ENCODE measurements at regions not wholly inside any gene's neighbourhood (a gene's known extent, or its start where the extent isn't known, plus 50 kb on each side); places are given as distances from the start of the nearest gene placed in this dataset.

DNA sequence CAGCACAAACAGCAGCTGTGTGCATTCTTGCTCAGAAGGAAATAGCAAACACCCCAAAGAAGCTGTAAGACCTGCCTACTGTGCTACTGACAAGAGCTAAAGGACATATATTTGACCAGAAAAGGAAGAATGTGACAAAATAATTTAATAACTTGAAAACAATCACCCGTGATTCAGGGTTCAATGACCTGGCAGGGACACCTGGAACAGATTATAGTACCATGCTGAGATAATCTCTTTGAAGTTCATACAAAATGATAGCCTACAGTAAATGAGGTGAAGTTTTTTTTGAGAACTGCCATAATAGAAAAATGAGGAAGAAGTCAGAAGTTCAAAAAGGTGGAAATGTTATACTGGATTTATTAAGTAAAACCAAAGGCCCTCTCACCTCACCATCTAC, 324.8 kb upstream of the GULP1 start:
- no peaks in the 10 kb centered on the region for H3K27me3 Mint-ChIP-seq
- peaks cover 9% of the 10 kb centered on the region for H3K4me1 Mint-ChIP-seq (ENCODE audit: unreplicated experiment)
- DNase-seq (ENCODE audit: extremely low spot score, unreplicated experiment): no peak
- no peak overlapping the region for H3K4me3 Mint-ChIP-seq
- no peak overlapping the region for H3K27ac Mint-ChIP-seq
- TF ChIP-seq, protein P1, sequence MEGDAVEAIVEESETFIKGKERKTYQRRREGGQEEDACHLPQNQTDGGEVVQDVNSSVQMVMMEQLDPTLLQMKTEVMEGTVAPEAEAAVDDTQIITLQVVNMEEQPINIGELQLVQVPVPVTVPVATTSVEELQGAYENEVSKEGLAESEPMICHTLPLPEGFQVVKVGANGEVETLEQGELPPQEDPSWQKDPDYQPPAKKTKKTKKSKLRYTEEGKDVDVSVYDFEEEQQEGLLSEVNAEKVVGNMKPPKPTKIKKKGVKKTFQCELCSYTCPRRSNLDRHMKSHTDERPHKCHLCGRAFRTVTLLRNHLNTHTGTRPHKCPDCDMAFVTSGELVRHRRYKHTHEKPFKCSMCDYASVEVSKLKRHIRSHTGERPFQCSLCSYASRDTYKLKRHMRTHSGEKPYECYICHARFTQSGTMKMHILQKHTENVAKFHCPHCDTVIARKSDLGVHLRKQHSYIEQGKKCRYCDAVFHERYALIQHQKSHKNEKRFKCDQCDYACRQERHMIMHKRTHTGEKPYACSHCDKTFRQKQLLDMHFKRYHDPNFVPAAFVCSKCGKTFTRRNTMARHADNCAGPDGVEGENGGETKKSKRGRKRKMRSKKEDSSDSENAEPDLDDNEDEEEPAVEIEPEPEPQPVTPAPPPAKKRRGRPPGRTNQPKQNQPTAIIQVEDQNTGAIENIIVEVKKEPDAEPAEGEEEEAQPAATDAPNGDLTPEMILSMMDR (conservative IDR thresholded peaks at IDR 0.05): no peak
- no peaks in the 10 kb centered on the region for H3K36me3 Mint-ChIP-seq
- no peaks in the 10 kb centered on the region for H3K9me3 Mint-ChIP-seq

DNA sequence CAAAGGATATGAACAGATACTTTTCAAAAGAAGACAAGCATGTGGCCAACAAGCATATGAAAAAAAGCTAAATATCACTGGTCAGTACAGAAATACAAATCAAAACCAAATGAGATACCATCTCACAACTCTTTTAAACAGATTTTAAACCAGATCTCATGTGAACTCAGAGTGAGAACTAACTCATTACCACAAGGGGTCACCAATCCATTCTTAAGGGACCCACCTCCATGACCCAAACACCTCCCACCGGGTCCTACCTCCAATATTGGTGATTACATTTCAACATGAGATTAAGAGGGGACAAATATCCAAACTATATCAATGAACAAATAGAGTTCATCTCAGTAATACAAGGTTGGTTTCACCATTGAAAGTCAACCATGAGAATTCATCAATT, 319.8 kb upstream of the GULP1 start:
- H3K9me3 Mint-ChIP-seq: peaks cover 4% of the 10 kb centered on the region
- no peaks in the 10 kb centered on the region for H3K27me3 Mint-ChIP-seq
- no peak overlapping the region for H3K4me3 Mint-ChIP-seq
- H3K36me3 Mint-ChIP-seq: no peaks in the 10 kb centered on the region
- H3K27ac Mint-ChIP-seq: no peak overlapping the region
- H3K4me1 Mint-ChIP-seq (ENCODE audit: unreplicated experiment): peaks cover 12% of the 10 kb centered on the region
- DNase-seq (ENCODE audit: extremely low spot score, unreplicated experiment): no peak
- TF ChIP-seq, protein P1 (conservative IDR thresholded peaks at IDR 0.05): no peak

DNA sequence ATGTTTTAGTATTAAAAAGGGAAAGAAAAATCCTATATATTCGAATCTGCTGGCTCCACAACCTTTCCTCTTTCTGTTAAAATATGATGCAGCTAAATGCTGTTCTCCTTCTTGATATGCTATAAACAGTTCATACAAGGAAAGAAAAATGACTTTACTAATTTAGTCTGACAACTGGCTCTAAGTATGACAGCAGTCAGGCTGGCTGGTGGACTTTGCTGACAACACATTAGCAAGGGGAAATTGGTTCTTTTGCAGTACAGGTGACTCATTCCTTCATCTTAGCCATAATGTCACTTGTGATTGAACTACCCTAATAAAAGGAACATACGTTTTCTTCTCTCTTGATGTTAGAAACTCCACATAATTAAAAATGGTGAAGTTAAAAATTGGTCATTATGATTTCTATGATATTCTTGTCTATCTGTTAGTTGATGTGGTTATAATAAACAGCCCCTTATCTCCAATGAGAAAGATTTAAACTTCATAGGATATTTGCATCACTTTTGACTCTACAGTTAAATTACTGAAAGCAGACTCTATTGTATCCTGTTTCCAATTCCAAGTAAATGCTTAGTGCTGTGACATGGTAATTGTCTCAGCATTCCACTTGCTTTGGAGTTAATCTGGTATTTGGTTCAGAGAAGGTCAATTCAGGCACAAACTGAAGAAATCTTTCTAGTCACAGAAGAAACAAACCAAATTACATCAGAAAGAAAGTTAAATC, 315.3 kb upstream of the GULP1 start:
- TF ChIP-seq, protein P1 (conservative IDR thresholded peaks at IDR 0.05): no peak
- no peak overlapping the region for H3K27ac Mint-ChIP-seq
- peaks cover 6% of the 10 kb centered on the region for H3K4me1 Mint-ChIP-seq (ENCODE audit: unreplicated experiment)

DNA sequence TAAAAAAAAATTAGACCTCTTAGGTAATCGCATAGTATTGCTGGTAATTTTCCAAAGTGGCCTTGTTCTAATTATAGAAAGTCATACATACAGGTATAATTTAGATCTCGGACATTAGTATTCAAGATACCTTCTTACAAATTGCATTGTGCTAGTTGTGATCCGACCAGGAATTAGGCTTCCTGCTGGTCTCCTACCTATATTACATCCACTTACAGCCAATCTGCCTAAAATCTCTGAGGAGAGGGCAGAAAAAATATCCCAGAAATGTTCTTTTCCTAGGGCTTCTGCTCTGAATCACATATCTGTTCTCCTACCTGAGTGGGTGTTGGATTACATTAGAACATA, 314.7 kb upstream of the GULP1 start:
- TF ChIP-seq, protein P1 (conservative IDR thresholded peaks at IDR 0.05): no peak
- no peak overlapping the region for H3K27ac Mint-ChIP-seq
- H3K9me3 Mint-ChIP-seq: peaks cover 4% of the 10 kb centered on the region
- H3K4me3 Mint-ChIP-seq: no peak overlapping the region
- no peak for DNase-seq (ENCODE audit: extremely low spot score, unreplicated experiment)
- H3K36me3 Mint-ChIP-seq: no peaks in the 10 kb centered on the region
- H3K27me3 Mint-ChIP-seq: no peaks in the 10 kb centered on the region
- peaks cover 6% of the 10 kb centered on the region for H3K4me1 Mint-ChIP-seq (ENCODE audit: unreplicated experiment)

More for the DNA sequence above, 315.3 kb upstream of the GULP1 start:
- H3K27me3 Mint-ChIP-seq: no peaks in the 10 kb centered on the region
- H3K36me3 Mint-ChIP-seq: no peaks in the 10 kb centered on the region
- DNase-seq (ENCODE audit: extremely low spot score, unreplicated experiment): no peak
- peaks cover 4% of the 10 kb centered on the region for H3K9me3 Mint-ChIP-seq
- H3K4me3 Mint-ChIP-seq: no peak overlapping the region

DNA sequence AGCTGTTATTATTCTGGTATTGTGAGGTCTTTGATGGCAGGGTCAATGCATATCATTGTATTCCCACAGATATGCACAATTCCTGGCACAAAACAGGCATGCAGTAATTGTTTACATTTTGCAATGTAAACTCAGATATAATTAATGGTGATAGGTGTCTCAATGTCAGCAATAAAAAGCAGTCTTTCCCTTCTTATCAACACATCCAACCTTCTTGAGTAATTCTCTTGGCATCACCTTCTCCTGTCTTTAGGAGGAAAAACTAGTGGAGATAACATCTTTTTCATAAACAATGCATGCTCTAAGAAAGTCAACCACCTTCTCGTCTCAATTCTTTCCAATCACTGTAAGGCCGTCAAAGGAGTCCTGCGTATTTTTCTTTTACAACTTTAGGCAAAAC, 313.3 kb upstream of the GULP1 start:
- DNase-seq (ENCODE audit: extremely low spot score, unreplicated experiment): no peak
- Mint-ChIP-seq H3K9me3 (peaks cover 4% of the 10 kb centered on the region), H3K4me3 (no peak overlapping the region), H3K4me1 (ENCODE audit: unreplicated experiment) (peaks cover 6% of the 10 kb centered on the region), H3K27me3 (no peaks in the 10 kb centered on the region), H3K27ac (no peak overlapping the region), H3K36me3 (no peaks in the 10 kb centered on the region)
- TF ChIP-seq, protein P1 (conservative IDR thresholded peaks at IDR 0.05): no peak

Measured in type B pancreatic cell (in vitro differentiated cells).